Iris pigment epithelial cell (primary cell): ENCODE measurements at regions not wholly inside any gene's neighbourhood (a gene's known extent, or its start where the extent isn't known, plus 50 kb on each side); places are given as distances from the start of the nearest gene placed in this dataset.
A peak's percentile ranks its signal among the peaks of the same experiment; 100 is the strongest.

Source experiments
- DNase-seq: peaks from one replicate; pipeline ENCODE4 v3.0.0-alpha.2; 2011; ENCODE audit warnings: low read depth

DNA sequence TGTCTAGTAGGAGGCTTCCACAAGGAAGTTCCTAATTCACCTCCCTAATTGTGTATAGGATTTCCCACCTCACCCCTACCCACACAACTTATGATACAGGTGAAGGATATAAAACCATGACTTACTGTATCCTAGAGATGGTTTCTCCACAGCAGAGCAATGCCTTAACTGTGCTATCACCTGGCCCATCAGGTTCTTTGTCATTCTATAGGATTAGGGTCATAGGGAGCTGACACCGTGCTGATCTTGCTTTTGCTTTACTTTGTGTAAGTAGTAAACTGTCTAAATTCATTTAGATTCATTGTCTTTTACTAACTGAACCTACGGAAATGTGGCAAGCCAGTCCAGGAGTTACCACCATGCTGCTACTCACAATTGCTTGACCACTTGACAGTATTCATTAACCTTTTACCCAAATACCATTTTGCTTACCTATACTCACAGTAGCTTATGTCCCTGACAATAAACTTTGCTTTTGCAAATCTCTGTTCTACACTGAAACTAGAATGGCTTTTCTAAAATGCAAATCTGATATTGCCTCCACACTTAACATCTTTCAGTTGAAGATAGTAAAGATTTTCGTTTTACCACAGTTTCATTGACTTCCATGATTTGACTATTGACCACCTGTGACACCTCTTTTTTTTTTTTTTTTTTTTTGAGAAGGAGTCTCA is 147.6 kb downstream of the IFI44 start:
- no peak for DNase-seq

DNA sequence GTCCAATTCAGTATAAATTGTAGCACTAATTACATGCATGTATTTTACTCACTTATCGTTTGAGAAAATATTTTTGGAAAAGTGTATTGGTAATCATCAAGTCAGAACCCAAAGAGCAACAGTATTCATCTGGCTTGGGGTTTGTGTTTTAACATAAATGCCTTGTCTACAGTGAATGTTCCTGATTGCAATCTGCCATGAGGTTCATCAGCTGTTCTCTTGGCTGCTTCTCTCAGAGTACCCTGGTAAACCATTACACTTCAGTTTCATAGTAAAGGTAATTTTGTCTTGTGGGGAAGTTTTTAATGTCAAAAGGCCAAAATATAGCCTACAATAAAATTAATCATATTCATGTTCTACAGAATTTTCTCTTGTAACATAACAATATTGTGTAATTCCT is 150.3 kb downstream of the IFI44 start:
- no peak for DNase-seq

DNA sequence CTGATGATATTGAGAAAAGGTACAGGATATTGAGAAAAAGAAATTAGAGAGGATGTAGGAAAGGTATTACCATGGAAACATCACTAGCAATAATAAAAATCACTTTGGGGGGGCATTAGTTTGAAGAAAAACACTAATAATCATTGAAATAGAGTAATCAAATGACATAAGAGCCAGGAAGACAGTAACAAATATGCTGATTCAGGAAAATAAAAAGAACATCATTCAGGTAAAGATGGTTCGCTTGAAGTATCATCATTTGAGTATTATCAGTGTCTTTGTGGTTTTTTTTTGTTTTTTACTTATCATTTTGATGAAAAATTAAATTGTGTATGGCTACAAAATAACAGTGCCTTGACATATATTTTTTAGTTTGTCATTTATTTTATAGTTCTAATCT is 164.5 kb downstream of the IFI44 start:
- no peak for DNase-seq

DNA sequence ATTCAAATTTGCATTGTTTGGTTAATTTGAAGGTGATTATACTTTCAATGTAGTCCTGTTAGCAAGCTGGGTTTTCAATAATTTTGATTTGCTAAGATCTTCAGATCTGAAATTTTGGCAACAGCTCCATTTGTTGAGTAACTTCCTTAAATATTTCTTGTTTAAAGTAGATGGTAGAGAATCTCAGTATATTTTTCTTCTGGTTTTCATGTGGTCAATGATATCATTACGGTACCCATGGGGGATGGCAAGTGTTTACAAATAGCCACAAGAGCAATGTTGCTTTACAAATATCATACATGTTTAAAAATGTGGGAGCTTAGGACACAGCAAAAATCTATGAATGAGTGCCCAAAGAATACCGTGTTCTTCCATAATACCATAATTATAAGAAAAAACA is 175.9 kb downstream of the IFI44 start:
- peak; percentile 72 for DNase-seq

DNA sequence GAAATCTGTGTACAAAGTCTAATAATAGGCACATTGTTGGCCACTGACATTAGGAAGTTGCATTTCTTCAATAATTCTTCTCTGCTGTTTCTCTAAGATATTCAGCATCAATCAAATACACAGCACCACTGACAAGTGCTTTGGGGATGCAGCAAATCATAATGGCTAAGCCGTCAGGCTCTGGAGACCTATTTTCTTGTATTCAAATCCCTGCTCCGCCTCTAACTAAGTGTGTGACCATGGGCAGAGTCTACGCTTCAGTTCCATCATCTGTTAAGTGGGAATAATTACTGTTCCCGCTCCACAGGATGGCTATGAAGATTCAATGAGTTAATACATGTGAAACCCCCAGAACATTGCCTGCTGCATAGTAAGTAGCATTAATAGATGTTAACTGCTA is 176.9 kb downstream of the ADGRL4 start:
- no peak for DNase-seq

DNA sequence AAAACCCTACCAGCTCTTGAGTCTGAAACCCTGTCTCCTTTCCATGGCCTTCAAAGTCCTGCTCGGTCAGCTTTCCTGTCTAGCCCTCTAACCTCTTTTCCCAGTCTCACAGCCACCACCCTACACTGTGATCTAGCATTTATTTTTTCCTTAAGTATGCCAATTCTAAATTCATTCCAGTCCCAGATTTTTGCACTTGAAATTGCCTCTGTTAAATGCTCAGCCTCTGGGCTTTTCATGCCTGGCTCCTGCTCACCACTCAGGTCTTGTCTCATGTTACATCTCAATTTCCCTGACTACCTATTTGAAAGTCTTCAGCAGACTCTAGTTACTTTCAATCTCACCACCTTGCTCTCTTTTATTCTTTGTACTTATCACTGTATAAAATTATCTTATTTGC is 176.2 kb downstream of the ADGRL4 start:
- DNase-seq, result peak; percentile 23

DNA sequence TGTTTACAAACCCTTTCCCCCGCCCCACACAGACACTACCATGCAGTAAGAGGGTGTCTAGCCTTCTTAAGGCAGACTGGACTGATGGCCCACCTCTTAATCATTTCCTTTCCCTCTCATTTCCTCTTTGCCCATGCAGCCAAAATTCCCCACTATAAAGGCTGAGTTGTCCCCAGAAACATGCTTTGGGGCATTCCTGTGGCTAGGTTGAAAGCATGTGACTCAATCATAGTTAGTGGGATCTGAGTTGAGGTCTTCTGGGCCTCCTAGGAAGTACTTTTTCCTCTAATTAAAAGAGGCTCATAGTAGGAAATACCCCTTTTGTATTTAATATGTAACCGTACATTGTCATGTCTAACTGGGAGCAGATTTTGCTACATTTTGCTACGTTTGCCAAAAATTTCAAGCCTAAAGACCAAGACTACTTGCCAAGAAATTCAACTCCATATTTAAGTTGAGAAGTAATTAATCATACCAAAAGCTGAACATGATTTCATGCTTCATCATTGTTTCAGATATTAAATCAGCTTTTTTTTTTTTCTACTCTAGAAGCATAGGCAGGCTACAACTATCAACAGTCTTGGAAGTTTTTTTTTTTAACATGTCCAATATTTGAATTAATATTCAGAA is 174.7 kb downstream of the ADGRL4 start:
- peak; percentile 93 for DNase-seq

DNA sequence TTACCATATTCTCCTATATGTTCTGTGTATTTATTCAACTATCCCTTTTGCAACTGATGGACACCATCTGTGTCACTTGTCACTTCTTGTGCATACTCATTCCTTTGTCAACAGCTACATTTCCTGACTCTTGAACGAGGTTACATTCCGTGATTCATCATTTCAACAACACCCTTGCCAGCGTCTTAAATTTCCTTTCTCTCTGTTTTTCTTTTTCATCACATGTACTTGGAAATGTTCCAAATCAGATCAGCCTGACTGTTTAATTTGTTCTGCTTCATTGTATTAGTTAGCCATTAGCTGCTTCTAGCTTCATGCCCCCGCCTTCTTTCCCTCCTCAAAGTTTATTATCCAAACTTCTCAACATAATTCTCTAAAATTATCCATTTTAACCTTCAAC is 173.0 kb downstream of the ADGRL4 start:
- peak; percentile 84 for DNase-seq

DNA sequence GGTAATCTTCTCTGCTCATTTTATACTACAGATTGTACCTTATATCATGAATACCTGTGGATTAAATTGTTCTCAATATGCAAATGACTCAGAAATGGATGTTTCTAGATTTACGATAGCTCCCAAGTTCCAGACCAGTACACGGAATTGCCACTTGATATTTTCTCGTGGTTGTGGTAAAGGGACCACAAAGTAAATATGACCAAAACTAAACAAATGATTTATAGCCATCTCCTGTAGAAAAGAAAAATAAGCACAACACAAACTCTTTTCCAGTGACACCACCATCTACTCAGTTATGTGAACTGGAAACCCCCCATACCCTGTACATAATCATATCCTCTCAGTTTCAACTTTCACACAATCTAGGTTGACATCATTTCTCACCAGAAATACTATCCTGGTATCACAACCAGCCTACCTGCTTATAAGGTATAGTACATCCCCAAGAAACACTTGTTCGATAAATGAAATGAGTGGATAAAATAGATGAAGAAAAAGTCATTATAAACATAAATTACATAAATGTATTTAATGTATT is 172.3 kb downstream of the ADGRL4 start:
- DNase-seq, result no peak

DNA sequence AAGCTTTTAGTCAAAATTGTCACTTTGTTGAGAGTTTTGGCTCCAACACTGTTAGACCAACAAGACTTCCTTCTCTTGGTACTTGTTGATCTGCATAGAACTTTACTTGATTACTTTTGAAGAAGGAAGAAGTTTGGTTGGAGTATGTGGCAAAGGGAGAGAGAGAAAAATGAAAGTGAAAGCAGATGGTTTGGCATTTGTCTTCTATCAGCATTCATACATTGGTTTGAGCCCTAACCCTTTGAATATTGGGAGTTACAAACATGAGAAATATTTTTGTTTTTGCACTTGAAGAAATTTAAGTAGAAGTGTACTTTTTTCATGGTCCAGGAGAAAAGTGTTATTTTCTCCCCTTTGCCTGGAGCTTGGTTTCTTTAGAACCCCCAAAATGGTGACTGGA is 169.8 kb downstream of the ADGRL4 start:
- DNase-seq, result peak; percentile 29

DNA sequence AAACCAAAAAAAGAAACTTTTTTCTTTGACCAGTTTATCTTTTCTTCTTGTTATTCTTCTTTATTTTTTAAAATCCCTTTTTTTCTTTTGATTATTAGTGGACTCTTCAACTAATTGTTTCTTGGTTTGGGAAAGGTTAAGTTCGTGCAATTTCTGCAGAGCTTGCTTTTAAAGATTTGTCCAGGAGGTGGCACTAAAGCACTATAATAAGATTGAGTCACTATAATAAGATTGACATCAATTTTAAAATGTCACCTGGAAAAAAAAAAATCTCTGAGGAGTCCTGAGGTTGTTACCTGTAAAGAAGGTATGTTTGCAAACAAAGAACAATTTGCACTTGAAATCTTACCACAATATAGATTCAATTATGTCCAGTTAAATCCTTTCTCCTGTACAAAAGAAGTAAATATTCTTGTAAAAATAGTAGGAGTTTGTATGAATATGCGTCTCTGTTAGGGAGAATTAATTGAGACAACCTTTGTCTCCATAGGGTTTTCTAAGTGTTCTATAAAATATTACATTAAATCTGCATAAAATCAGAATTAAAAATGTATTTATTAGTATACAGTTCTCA is 166.7 kb downstream of the ADGRL4 start:
- DNase-seq, result peak; percentile 48
